ENCODE measurements at regions not wholly inside any gene's neighbourhood (a gene's known extent, or its start where the extent isn't known, plus 50 kb on each side); places are given as distances from the start of the nearest gene placed in this dataset.

GRCh38 chr12:5226581-5226980 is 182.9 kb downstream of the KCNA5 start:
- Histone ChIP-seq H3K36me3 (ENCODE audit: insufficient read depth, low read length) (no peaks in the 10 kb centered on the region), H3K27ac (ENCODE audit: low read depth, low read length) (no peak overlapping the region), H3K9me3 (ENCODE audit: insufficient read depth, low read depth, low read length) (peaks cover 9% of the 10 kb centered on the region; the same call in 1 of the 2 replicates), H3K27me3 (ENCODE audit: insufficient read depth, low read length) (peaks cover 17% of the 10 kb centered on the region), H3K4me3 (ENCODE audit: low read length) (no peak overlapping the region), H3K9ac (ENCODE audit: low read depth, low read length) (no peak overlapping the region), H3K4me1 (ENCODE audit: insufficient read depth, low read length) (peaks cover 11% of the 10 kb centered on the region)
- 95% methylated on average over 7 of the region's 7 CpGs for WGBS

- WGBS: 92% methylated on average over 7 of the region's 7 CpGs
- peaks cover 13% of the 10 kb centered on the region for H3K27me3 ChIP-seq (ENCODE audit: insufficient read depth, low read length)
- no peak overlapping the region for H3K9ac ChIP-seq (ENCODE audit: low read depth, low read length)
- H3K4me1 ChIP-seq (ENCODE audit: insufficient read depth, low read length): 0 out of 2 replicates have a peak, but pooled peaks cover under 1% of the 10 kb centered on the region
- H3K9me3 ChIP-seq (ENCODE audit: insufficient read depth, low read depth, low read length): peaks cover 9% of the 10 kb centered on the region; the same call in 1 of the 2 replicates
- H3K27ac ChIP-seq (ENCODE audit: low read depth, low read length): no peak overlapping the region
- no peak overlapping the region for H3K4me3 ChIP-seq (ENCODE audit: low read length)
- no peaks in the 10 kb centered on the region for H3K36me3 ChIP-seq (ENCODE audit: insufficient read depth, low read length)
Observed at GRCh38 chr12:5227708-5228373, 184.2 kb downstream of the KCNA5 start.

- no peaks in the 10 kb centered on the region for H3K36me3 ChIP-seq (ENCODE audit: insufficient read depth, low read length)
- H3K9me3 ChIP-seq (ENCODE audit: insufficient read depth, low read depth, low read length): peaks cover 9% of the 10 kb centered on the region; the same call in 1 of the 2 replicates
- WGBS: 96% methylated on average over 2 of the region's 2 CpGs
- H3K4me1 ChIP-seq (ENCODE audit: insufficient read depth, low read length): no peaks in the 10 kb centered on the region
- H3K9ac ChIP-seq (ENCODE audit: low read depth, low read length): no peak overlapping the region
- no peak overlapping the region for H3K4me3 ChIP-seq (ENCODE audit: low read length)
- no peaks in the 10 kb centered on the region for H3K27me3 ChIP-seq (ENCODE audit: insufficient read depth, low read length)
- no peak overlapping the region for H3K27ac ChIP-seq (ENCODE audit: low read depth, low read length)
Observed at GRCh38 chr12:5230156-5230555, 186.5 kb downstream of the KCNA5 start.

GRCh38 chr12:5230861-5231260 is 187.2 kb downstream of the KCNA5 start:
- no peak overlapping the region for H3K9ac ChIP-seq (ENCODE audit: low read depth, low read length)
- H3K36me3 ChIP-seq (ENCODE audit: insufficient read depth, low read length): no peaks in the 10 kb centered on the region
- no peaks in the 10 kb centered on the region for H3K4me1 ChIP-seq (ENCODE audit: insufficient read depth, low read length)
- no peak overlapping the region for H3K4me3 ChIP-seq (ENCODE audit: low read length)
- no peaks in the 10 kb centered on the region for H3K27me3 ChIP-seq (ENCODE audit: insufficient read depth, low read length)
- 96% methylated on average over 3 of the region's 3 CpGs for WGBS
- no peak overlapping the region for H3K27ac ChIP-seq (ENCODE audit: low read depth, low read length)
- peaks cover 9% of the 10 kb centered on the region; the same call in 1 of the 2 replicates for H3K9me3 ChIP-seq (ENCODE audit: insufficient read depth, low read depth, low read length)

- H3K36me3 ChIP-seq (ENCODE audit: insufficient read depth, low read length): no peaks in the 10 kb centered on the region
- no peak overlapping the region for H3K27ac ChIP-seq (ENCODE audit: low read depth, low read length)
- 92% methylated on average over 3 of the region's 3 CpGs for WGBS
- H3K9me3 ChIP-seq (ENCODE audit: insufficient read depth, low read depth, low read length): peaks cover 9% of the 10 kb centered on the region; the same call in 1 of the 2 replicates
- H3K9ac ChIP-seq (ENCODE audit: low read depth, low read length): no peak overlapping the region
- no peak overlapping the region for H3K4me3 ChIP-seq (ENCODE audit: low read length)
- no peaks in the 10 kb centered on the region for H3K4me1 ChIP-seq (ENCODE audit: insufficient read depth, low read length)
- H3K27me3 ChIP-seq (ENCODE audit: insufficient read depth, low read length): no peaks in the 10 kb centered on the region
Observed at GRCh38 chr12:5232291-5232690, 188.6 kb downstream of the KCNA5 start.

- H3K9ac ChIP-seq (ENCODE audit: low read depth, low read length): no peak overlapping the region
- peaks cover 9% of the 10 kb centered on the region; the same call in 1 of the 2 replicates for H3K9me3 ChIP-seq (ENCODE audit: insufficient read depth, low read depth, low read length)
- no peak overlapping the region for H3K4me3 ChIP-seq (ENCODE audit: low read length)
- H3K27ac ChIP-seq (ENCODE audit: low read depth, low read length): no peak overlapping the region
- no peaks in the 10 kb centered on the region for H3K36me3 ChIP-seq (ENCODE audit: insufficient read depth, low read length)
- H3K27me3 ChIP-seq (ENCODE audit: insufficient read depth, low read length): no peaks in the 10 kb centered on the region
- 88% methylated on average over 14 of the region's 14 CpGs for WGBS
- H3K4me1 ChIP-seq (ENCODE audit: insufficient read depth, low read length): no peaks in the 10 kb centered on the region
Observed at GRCh38 chr12:5232826-5233500, 189.3 kb downstream of the KCNA5 start.

GRCh38 chr12:5236022-5236640 is 192.5 kb downstream of the KCNA5 start:
- no peaks in the 10 kb centered on the region for H3K36me3 ChIP-seq (ENCODE audit: insufficient read depth, low read length)
- H3K27me3 ChIP-seq (ENCODE audit: insufficient read depth, low read length): no peaks in the 10 kb centered on the region
- 96% methylated on average over 4 of the region's 5 CpGs for WGBS
- 0 out of 2 replicates have a peak, but pooled peaks cover 2% of the 10 kb centered on the region for H3K4me1 ChIP-seq (ENCODE audit: insufficient read depth, low read length)
- H3K9me3 ChIP-seq (ENCODE audit: insufficient read depth, low read depth, low read length): no peaks in the 10 kb centered on the region
- no peak overlapping the region for H3K4me3 ChIP-seq (ENCODE audit: low read length)
- no peak overlapping the region for H3K27ac ChIP-seq (ENCODE audit: low read depth, low read length)
- H3K9ac ChIP-seq (ENCODE audit: low read depth, low read length): no peak overlapping the region

GRCh38 chr12:5242440-5242839 is 189.5 kb upstream of the NTF3 start:
- H3K27me3 ChIP-seq (ENCODE audit: insufficient read depth, low read length): no peaks in the 10 kb centered on the region
- 93% methylated on average over 7 of the region's 7 CpGs for WGBS
- H3K36me3 ChIP-seq (ENCODE audit: insufficient read depth, low read length): no peaks in the 10 kb centered on the region
- peaks cover 41% of the 10 kb centered on the region for H3K4me1 ChIP-seq (ENCODE audit: insufficient read depth, low read length)
- no peak overlapping the region for H3K9ac ChIP-seq (ENCODE audit: low read depth, low read length)
- H3K27ac ChIP-seq (ENCODE audit: low read depth, low read length): no peak overlapping the region
- no peak overlapping the region for H3K4me3 ChIP-seq (ENCODE audit: low read length)
- H3K9me3 ChIP-seq (ENCODE audit: insufficient read depth, low read depth, low read length): no peaks in the 10 kb centered on the region

GRCh38 chr12:5243014-5243413 is 188.9 kb upstream of the NTF3 start:
- H3K4me3 ChIP-seq (ENCODE audit: low read length): no peak overlapping the region
- 99% methylated on average over 3 of the region's 4 CpGs for WGBS
- H3K27ac ChIP-seq (ENCODE audit: low read depth, low read length): no peak overlapping the region
- H3K9ac ChIP-seq (ENCODE audit: low read depth, low read length): no peak overlapping the region
- no peaks in the 10 kb centered on the region for H3K27me3 ChIP-seq (ENCODE audit: insufficient read depth, low read length)
- H3K9me3 ChIP-seq (ENCODE audit: insufficient read depth, low read depth, low read length): no peaks in the 10 kb centered on the region
- no peaks in the 10 kb centered on the region for H3K36me3 ChIP-seq (ENCODE audit: insufficient read depth, low read length)
- H3K4me1 ChIP-seq (ENCODE audit: insufficient read depth, low read length): peaks cover 41% of the 10 kb centered on the region

GRCh38 chr12:5244513-5244972 is 187.4 kb upstream of the NTF3 start:
- no peaks in the 10 kb centered on the region for H3K36me3 ChIP-seq (ENCODE audit: insufficient read depth, low read length)
- H3K9me3 ChIP-seq (ENCODE audit: insufficient read depth, low read depth, low read length): no peaks in the 10 kb centered on the region
- no peaks in the 10 kb centered on the region for H3K27me3 ChIP-seq (ENCODE audit: insufficient read depth, low read length)
- 22% methylated on average over 4 of the region's 5 CpGs for WGBS
- H3K4me1 ChIP-seq (ENCODE audit: insufficient read depth, low read length): peaks cover 41% of the 10 kb centered on the region
- no peak overlapping the region for H3K4me3 ChIP-seq (ENCODE audit: low read length)
- H3K27ac ChIP-seq (ENCODE audit: low read depth, low read length): peak overlapping the region; percentile 54; the same call in 1 of the 2 replicates
- 0 out of 2 replicates have a peak overlapping the region, but pooled peaks have one; percentile 10 for H3K9ac ChIP-seq (ENCODE audit: low read depth, low read length)

GRCh38 chr12:5246196-5246595 is 185.7 kb upstream of the NTF3 start:
- Histone ChIP-seq H3K9me3 (ENCODE audit: insufficient read depth, low read depth, low read length) (no peaks in the 10 kb centered on the region), H3K36me3 (ENCODE audit: insufficient read depth, low read length) (no peaks in the 10 kb centered on the region), H3K4me1 (ENCODE audit: insufficient read depth, low read length) (peaks cover 39% of the 10 kb centered on the region), H3K9ac (ENCODE audit: low read depth, low read length) (no peak overlapping the region), H3K27ac (ENCODE audit: low read depth, low read length) (peak overlapping the region; percentile 66; the same call in 1 of the 2 replicates), H3K27me3 (ENCODE audit: insufficient read depth, low read length) (no peaks in the 10 kb centered on the region), H3K4me3 (ENCODE audit: low read length) (no peak overlapping the region)
- 34% methylated on average over 3 of the region's 3 CpGs for WGBS
